ENCODE measurements at regions not wholly inside any gene's neighbourhood (a gene's known extent, or its start where the extent isn't known, plus 50 kb on each side); places are given as distances from the start of the nearest gene placed in this dataset.

DNA sequence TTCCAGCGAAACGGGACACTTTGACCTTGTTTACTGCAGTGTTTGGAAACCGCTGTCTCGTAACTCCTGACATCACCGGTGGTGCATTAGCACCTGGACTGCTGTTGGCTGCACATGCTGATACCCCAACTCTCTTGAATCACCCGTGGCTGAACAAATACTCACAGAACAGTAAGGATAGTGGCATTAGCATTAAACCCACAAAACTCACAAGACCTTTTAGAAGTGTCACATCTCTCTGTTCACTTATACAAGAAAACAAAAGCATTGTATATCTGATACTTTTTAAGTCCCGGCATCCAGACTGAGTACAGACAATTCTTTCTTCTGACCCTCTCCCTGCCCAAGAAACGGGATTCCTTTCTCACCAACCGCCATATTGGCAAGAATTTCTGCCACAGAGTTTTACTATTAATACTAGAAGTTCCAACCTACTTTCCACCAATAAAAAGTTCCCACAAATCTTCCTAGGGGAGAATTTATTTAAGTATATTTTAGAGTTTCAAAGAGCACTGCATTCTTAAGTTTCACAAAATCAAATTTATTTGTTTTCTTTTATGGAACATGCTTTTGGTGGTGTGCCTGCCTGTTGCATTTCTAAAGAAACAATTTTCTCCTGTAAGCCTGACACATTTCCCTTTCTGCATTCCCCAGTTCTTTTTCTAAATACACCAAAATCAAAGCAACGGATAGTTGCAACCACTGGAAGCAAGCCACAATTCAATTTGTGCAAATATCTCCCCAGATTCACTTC is 208.4 kb upstream of the KLF14 start (continued):
- no peak for TF ChIP-seq ZNF558 (tag by site-specific recombination; IDR thresholded peaks at IDR 0.05)
- no peak for TF ChIP-seq MZF1 (tag by site-specific recombination; IDR thresholded peaks at IDR 0.05; ENCODE audit: borderline replicate concordance)
- no peak for TF ChIP-seq OSR2 (tag by site-specific recombination; IDR thresholded peaks at IDR 0.05)
- TF ChIP-seq ZBTB21 (tag by site-specific recombination; IDR thresholded peaks at IDR 0.05) = 0 out of 2 replicates have a peak, but pooled peaks have one; percentile 26
- TF ChIP-seq BCL11A (tag by site-specific recombination; IDR thresholded peaks at IDR 0.05; ENCODE audit: low read depth) = peak; percentile 57; the same call in 1 of the 2 replicates
- peak; percentile 24; the same call in 1 of the 2 replicates for TF ChIP-seq ZNF629 (tag by site-specific recombination; IDR thresholded peaks at IDR 0.05)
- TF ChIP-seq, protein P1, sequence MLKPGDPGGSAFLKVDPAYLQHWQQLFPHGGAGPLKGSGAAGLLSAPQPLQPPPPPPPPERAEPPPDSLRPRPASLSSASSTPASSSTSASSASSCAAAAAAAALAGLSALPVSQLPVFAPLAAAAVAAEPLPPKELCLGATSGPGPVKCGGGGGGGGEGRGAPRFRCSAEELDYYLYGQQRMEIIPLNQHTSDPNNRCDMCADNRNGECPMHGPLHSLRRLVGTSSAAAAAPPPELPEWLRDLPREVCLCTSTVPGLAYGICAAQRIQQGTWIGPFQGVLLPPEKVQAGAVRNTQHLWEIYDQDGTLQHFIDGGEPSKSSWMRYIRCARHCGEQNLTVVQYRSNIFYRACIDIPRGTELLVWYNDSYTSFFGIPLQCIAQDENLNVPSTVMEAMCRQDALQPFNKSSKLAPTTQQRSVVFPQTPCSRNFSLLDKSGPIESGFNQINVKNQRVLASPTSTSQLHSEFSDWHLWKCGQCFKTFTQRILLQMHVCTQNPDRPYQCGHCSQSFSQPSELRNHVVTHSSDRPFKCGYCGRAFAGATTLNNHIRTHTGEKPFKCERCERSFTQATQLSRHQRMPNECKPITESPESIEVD (tag by site-specific recombination; IDR thresholded peaks at IDR 0.05) = 0 out of 2 replicates have a peak, but pooled peaks have one; percentile 12
- 0 out of 2 replicates have a peak, but pooled peaks have one; percentile 27 for TF ChIP-seq ZBTB20 (tag by site-specific recombination; IDR thresholded peaks at IDR 0.05)
- no peak for TF ChIP-seq OVOL3 (tag by site-specific recombination; IDR thresholded peaks at IDR 0.05)
- 0 out of 2 replicates have a peak, but pooled peaks have one; percentile 23 for TF ChIP-seq TRIM28 (IDR thresholded peaks at IDR 0.05; ENCODE audit: borderline replicate concordance, low read length)
- TF ChIP-seq ZNF404 (tag by site-specific recombination; IDR thresholded peaks at IDR 0.05) = no peak

DNA sequence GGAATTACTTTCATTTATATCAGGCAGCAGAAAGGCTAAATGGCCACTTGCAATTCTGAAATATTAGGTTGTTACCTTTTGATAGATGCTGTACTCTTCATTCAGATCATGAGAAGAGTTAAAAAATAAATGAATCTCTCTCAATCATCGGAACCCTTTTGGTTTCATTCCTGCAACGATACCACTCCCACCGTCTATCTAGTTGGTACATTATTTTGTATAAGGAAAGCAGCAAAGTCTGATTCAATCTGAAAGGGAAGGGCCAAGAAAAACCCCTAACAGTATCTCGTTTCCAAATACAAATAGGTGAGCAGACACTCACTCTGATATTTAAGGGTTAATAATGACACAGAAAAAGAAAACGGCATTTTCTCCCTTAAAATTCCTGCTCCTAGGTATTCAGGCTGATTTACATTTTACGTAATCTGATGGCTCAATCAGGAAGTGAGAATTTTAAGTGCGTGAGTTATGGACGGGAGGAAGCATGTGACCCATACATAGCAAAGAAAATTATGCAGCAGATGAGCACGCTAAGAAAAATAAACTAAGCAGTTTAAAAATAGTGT is 209.4 kb upstream of the KLF14 start:
- Histone ChIP-seq H3K36me3 (ENCODE audit: control insufficient read depth in 2 of 2, insufficient read depth in 1 of 2, low read length in 2 of 2) (no peaks in the 10 kb centered on the region), H3K4me3 (ENCODE audit: low read depth, low read length) (no peak overlapping the region), H3K4me1 (ENCODE audit: control insufficient read depth, insufficient read depth, low read length) (0 out of 2 replicates have a peak, but pooled peaks cover 3% of the 10 kb centered on the region), H3K9me3 (ENCODE audit: control insufficient read depth, insufficient read depth, low read depth, low read length) (no peaks in the 10 kb centered on the region), H3K27ac (ENCODE audit: extremely low read depth, low read depth, low read length) (no peak overlapping the region)
- POLR2A ChIA-PET = interaction anchor here (0.6 kb wide), 1 partner anchor 15 kb away, joined by 4 read pairs; no protein-coding TSS in a partner anchor
- CTCF ChIA-PET = interaction anchor here (1.4 kb wide), 1 partner anchor 46 kb away, joined by 12 read pairs; no protein-coding TSS in a partner anchor
- TF ChIP-seq, protein P2, sequence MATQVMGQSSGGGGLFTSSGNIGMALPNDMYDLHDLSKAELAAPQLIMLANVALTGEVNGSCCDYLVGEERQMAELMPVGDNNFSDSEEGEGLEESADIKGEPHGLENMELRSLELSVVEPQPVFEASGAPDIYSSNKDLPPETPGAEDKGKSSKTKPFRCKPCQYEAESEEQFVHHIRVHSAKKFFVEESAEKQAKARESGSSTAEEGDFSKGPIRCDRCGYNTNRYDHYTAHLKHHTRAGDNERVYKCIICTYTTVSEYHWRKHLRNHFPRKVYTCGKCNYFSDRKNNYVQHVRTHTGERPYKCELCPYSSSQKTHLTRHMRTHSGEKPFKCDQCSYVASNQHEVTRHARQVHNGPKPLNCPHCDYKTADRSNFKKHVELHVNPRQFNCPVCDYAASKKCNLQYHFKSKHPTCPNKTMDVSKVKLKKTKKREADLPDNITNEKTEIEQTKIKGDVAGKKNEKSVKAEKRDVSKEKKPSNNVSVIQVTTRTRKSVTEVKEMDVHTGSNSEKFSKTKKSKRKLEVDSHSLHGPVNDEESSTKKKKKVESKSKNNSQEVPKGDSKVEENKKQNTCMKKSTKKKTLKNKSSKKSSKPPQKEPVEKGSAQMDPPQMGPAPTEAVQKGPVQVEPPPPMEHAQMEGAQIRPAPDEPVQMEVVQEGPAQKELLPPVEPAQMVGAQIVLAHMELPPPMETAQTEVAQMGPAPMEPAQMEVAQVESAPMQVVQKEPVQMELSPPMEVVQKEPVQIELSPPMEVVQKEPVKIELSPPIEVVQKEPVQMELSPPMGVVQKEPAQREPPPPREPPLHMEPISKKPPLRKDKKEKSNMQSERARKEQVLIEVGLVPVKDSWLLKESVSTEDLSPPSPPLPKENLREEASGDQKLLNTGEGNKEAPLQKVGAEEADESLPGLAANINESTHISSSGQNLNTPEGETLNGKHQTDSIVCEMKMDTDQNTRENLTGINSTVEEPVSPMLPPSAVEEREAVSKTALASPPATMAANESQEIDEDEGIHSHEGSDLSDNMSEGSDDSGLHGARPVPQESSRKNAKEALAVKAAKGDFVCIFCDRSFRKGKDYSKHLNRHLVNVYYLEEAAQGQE (tag by site-specific recombination; IDR thresholded peaks at IDR 0.05) = no peak
- TF ChIP-seq ZNF214 (tag by site-specific recombination; IDR thresholded peaks at IDR 0.05; ENCODE audit: borderline replicate concordance) (no peak), ZIC2 (tag by site-specific recombination; IDR thresholded peaks at IDR 0.05) (no peak), ZNF132 (tag by site-specific recombination; IDR thresholded peaks at IDR 0.05; ENCODE audit: borderline replicate concordance) (no peak), ZFHX2 (tag by site-specific recombination; conservative IDR thresholded peaks at IDR 0.05) (no peak), YY2 (tag by site-specific recombination; IDR thresholded peaks at IDR 0.05) (no peak), ZNF658 (tag by site-specific recombination; IDR thresholded peaks at IDR 0.05) (no peak), SETDB1 (IDR thresholded peaks at IDR 0.05; ENCODE audit: insufficient read length, low read length) (no peak), IKZF3 (tag by site-specific recombination; IDR thresholded peaks at IDR 0.05) (peak; percentile 84), ZNF629 (tag by site-specific recombination; IDR thresholded peaks at IDR 0.05) (peak; percentile 53; the same call in 1 of the 2 replicates)
- TF ChIP-seq, protein P3, sequence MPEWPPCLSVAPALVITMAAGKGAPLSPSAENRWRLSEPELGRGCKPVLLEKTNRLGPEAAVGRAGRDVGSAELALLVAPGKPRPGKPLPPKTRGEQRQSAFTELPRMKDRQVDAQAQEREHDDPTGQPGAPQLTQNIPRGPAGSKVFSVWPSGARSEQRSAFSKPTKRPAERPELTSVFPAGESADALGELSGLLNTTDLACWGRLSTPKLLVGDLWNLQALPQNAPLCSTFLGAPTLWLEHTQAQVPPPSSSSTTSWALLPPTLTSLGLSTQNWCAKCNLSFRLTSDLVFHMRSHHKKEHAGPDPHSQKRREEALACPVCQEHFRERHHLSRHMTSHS (tag by site-specific recombination; IDR thresholded peaks at IDR 0.05) = no peak
- TF ChIP-seq, protein P1 (tag by site-specific recombination; IDR thresholded peaks at IDR 0.05) = peak; percentile 67; the same call in 1 of the 2 replicates
- TF ChIP-seq, protein P4, sequence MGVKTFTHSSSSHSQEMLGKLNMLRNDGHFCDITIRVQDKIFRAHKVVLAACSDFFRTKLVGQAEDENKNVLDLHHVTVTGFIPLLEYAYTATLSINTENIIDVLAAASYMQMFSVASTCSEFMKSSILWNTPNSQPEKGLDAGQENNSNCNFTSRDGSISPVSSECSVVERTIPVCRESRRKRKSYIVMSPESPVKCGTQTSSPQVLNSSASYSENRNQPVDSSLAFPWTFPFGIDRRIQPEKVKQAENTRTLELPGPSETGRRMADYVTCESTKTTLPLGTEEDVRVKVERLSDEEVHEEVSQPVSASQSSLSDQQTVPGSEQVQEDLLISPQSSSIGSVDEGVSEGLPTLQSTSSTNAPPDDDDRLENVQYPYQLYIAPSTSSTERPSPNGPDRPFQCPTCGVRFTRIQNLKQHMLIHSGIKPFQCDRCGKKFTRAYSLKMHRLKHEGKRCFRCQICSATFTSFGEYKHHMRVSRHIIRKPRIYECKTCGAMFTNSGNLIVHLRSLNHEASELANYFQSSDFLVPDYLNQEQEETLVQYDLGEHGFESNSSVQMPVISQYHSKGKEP (tag by site-specific recombination; IDR thresholded peaks at IDR 0.05) = 0 out of 2 replicates have a peak, but pooled peaks have one; percentile 51
- TF ChIP-seq, protein P5, sequence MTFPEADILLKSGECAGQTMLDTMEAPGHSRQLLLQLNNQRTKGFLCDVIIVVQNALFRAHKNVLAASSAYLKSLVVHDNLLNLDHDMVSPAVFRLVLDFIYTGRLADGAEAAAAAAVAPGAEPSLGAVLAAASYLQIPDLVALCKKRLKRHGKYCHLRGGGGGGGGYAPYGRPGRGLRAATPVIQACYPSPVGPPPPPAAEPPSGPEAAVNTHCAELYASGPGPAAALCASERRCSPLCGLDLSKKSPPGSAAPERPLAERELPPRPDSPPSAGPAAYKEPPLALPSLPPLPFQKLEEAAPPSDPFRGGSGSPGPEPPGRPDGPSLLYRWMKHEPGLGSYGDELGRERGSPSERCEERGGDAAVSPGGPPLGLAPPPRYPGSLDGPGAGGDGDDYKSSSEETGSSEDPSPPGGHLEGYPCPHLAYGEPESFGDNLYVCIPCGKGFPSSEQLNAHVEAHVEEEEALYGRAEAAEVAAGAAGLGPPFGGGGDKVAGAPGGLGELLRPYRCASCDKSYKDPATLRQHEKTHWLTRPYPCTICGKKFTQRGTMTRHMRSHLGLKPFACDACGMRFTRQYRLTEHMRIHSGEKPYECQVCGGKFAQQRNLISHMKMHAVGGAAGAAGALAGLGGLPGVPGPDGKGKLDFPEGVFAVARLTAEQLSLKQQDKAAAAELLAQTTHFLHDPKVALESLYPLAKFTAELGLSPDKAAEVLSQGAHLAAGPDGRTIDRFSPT (tag by site-specific recombination; IDR thresholded peaks at IDR 0.05) = no peak

Measured in HEK293 (cell line).